Lung (tissue), 11 donors: ENCODE measurements at regions not wholly inside any gene's neighbourhood (a gene's known extent, or its start where the extent isn't known, plus 50 kb on each side); places are given as distances from the start of the nearest gene placed in this dataset.

Source experiments
- ATAC-seq: fragments of 200-7000 bp; cut with Tn5 transposase; one replicate; pipeline ENCODE4 v1.9.1; 2020; ENCODE audit warnings: moderate number of reproducible peaks; ENCODE audit not compliant: insufficient read depth, low FRiP score
- DNase-seq, 3 donors: peaks; one replicate each; pipeline ENCODE4 v3.0.0-alpha.2; 2013 to 2017
- H3K27ac ChIP-seq, 2 donors: one replicate each; pipeline ENCODE4 v1.5.1; 2013; ENCODE audit warnings: mild to moderate bottlenecking in 2 of 2, moderate library complexity in 2 of 2, control low read depth in 1 of 2, inconsistent platforms in 1 of 2, low read depth in 1 of 2, low read length in 1 of 2
- H3K27me3 ChIP-seq, 3 donors: one replicate each; pipeline ENCODE4 v1.5.1; 2013; ENCODE audit warnings: low read length in 2 of 3; ENCODE audit not compliant: control insufficient read depth in 3 of 3, insufficient read depth in 3 of 3
- H3K36me3 ChIP-seq, 4 donors: one replicate each; pipeline ENCODE4 v1.5.1; 2013; ENCODE audit warnings: low read length in 4 of 4, mild to moderate bottlenecking in 1 of 4, moderate library complexity in 1 of 4; ENCODE audit not compliant: control insufficient read depth in 4 of 4, insufficient read depth in 4 of 4
- H3K4me1 ChIP-seq, 5 donors: one replicate each; pipeline ENCODE4 v1.5.1; 2013; ENCODE audit warnings: low read length in 5 of 5, mild to moderate bottlenecking in 2 of 5, moderate library complexity in 1 of 5; ENCODE audit not compliant: control insufficient read depth in 5 of 5, insufficient read depth in 5 of 5
- H3K4me3 ChIP-seq: one replicate; pipeline ENCODE4 v1.5.1; 2013; ENCODE audit warnings: mild to moderate bottlenecking, control low read depth, moderate library complexity
- H3K9ac ChIP-seq, 2 donors: one replicate each; pipeline ENCODE4 v1.5.1; 2013; ENCODE audit warnings: low read length in 2 of 2, control low read depth in 1 of 2; ENCODE audit not compliant: insufficient read depth in 1 of 2
- H3K9me3 ChIP-seq, 4 donors: one replicate each; pipeline ENCODE4 v1.5.1; 2013; ENCODE audit warnings: low read length in 3 of 4, mild to moderate bottlenecking in 1 of 4, moderate library complexity in 1 of 4; ENCODE audit not compliant: control insufficient read depth in 4 of 4, insufficient read depth in 3 of 4
- CTCF ChIP-seq: IDR thresholded peaks from 2 replicates; pipeline ENCODE4 v1.5.1; 2012; ENCODE audit warnings: mild to moderate bottlenecking; ENCODE audit errors: control extremely low read depth, extremely low read depth
- WGBS, 2 donors: extraction: QIAGEN DNeasy Blood & Tissue Kit; methylation state at CpG; one replicate each; pipeline ENCODE4 v1.1.7; 2013; 5-methylcytosine and 5-hydroxymethylcytosine counted together
- donor health status: control.
- donor health status: control.
- donor health status: Bipolar disorder and iron deficiency.
- donor health status: healthy.
- donor health status: DM: yes; HTN: yes; CAD: no.

- Histone ChIP-seq H3K36me3 (peaks cover 0 to 2% (median 0%) of the 10 kb centered on the region in 4 donors), H3K9me3 (no peaks in the 10 kb centered on the region), H3K9ac (no peak overlapping the region), H3K27me3 (no peaks in the 10 kb centered on the region), H3K4me1 (peaks cover 0 to 6% (median 0%) of the 10 kb centered on the region in 5 donors), H3K4me3 (no peak overlapping the region), H3K27ac (no peak overlapping the region)
- no peak for TF ChIP-seq CTCF
- DNase-seq = peak in 2 of 3 donors; percentile 60 to 66
- no peak for ATAC-seq
- 39 to 60% methylated on average over 1 of the region's 1 CpG for WGBS, 2 donors
These were observed 139.5 kb downstream of the SLIT2 start for GRCh38 chr4:20391198-20391597.

GRCh38 chr4:20391912-20392311 is 140.2 kb downstream of the SLIT2 start:
- Histone ChIP-seq H3K27me3 (no peaks in the 10 kb centered on the region), H3K9me3 (no peaks in the 10 kb centered on the region), H3K4me3 (no peak overlapping the region), H3K4me1 (peaks cover 0 to 6% (median 0%) of the 10 kb centered on the region in 5 donors), H3K27ac (no peak overlapping the region), H3K36me3 (peaks cover 0 to 2% (median 0%) of the 10 kb centered on the region in 4 donors), H3K9ac (no peak overlapping the region)
- DNase-seq (no peak), ATAC-seq (no peak)
- TF ChIP-seq CTCF = no peak
- WGBS, 2 donors = 88 to 91% methylated on average over 5 of the region's 5 CpGs

GRCh38 chr4:20393486-20394100 is 141.9 kb downstream of the SLIT2 start:
- ATAC-seq (no peak), DNase-seq (no peak)
- Histone ChIP-seq H3K4me3 (no peak overlapping the region), H3K9me3 (no peaks in the 10 kb centered on the region), H3K27me3 (no peaks in the 10 kb centered on the region), H3K36me3 (peaks cover 0 to 2% (median 0%) of the 10 kb centered on the region in 4 donors), H3K27ac (no peak overlapping the region), H3K9ac (no peak overlapping the region), H3K4me1 (peaks cover 0 to 6% (median 0%) of the 10 kb centered on the region in 5 donors)
- TF ChIP-seq CTCF = no peak
- WGBS, 2 donors = 68 to 75% methylated on average over 5 of the region's 5 CpGs

- Histone ChIP-seq H3K36me3 (peaks cover 0 to 2% (median 0%) of the 10 kb centered on the region in 4 donors), H3K27ac (no peak overlapping the region), H3K9ac (no peak overlapping the region), H3K9me3 (no peaks in the 10 kb centered on the region), H3K27me3 (no peaks in the 10 kb centered on the region), H3K4me1 (peaks cover 0 to 6% (median 0%) of the 10 kb centered on the region in 5 donors), H3K4me3 (no peak overlapping the region)
- 82 to 90% methylated on average over 2 of the region's 2 CpGs for WGBS, 2 donors
- no peak for ATAC-seq
- TF ChIP-seq CTCF = no peak
- no peak for DNase-seq
These were observed 142.8 kb downstream of the SLIT2 start for GRCh38 chr4:20394512-20394911.
